Liver (tissue), 8 donors: ENCODE measurements at regions not wholly inside any gene's neighbourhood (a gene's known extent, or its start where the extent isn't known, plus 50 kb on each side); places are given as distances from the start of the nearest gene placed in this dataset.

Experiments used
- DNase-seq: peaks from one replicate; pipeline ENCODE4 v3.0.0-alpha.2; 2017; ENCODE audit warnings: low spot score
- H3K27ac ChIP-seq, 2 donors: one replicate each; pipeline ENCODE4 v1.7.0; 2013; ENCODE audit warnings: inconsistent platforms in 2 of 2, low read length in 2 of 2, control low read depth in 1 of 2, low read depth in 1 of 2, mild to moderate bottlenecking in 1 of 2
- H3K27me3 ChIP-seq, 4 donors: one replicate each; pipeline versions ENCODE4 v1.6.1 to v1.7.0; 2013; ENCODE audit warnings: low read length in 3 of 4, inconsistent platforms in 1 of 4, mild to moderate bottlenecking in 1 of 4, moderate library complexity in 1 of 4; ENCODE audit not compliant: control insufficient read depth in 4 of 4, insufficient read depth in 4 of 4
- H3K36me3 ChIP-seq, 4 donors: one replicate each; pipeline versions ENCODE4 v1.6.1 to v1.7.0; 2013; ENCODE audit warnings: low read length in 3 of 4, mild to moderate bottlenecking in 3 of 4, low read depth in 1 of 4, moderate library complexity in 1 of 4; ENCODE audit not compliant: control insufficient read depth in 4 of 4, insufficient read depth in 3 of 4
- H3K4me1 ChIP-seq, 4 donors: one replicate each; pipeline versions ENCODE4 v1.6.1 to v1.7.0; 2013; ENCODE audit warnings: low read length in 3 of 4, mild to moderate bottlenecking in 3 of 4, moderate library complexity in 1 of 4; ENCODE audit not compliant: control insufficient read depth in 4 of 4, insufficient read depth in 4 of 4
- H3K4me3 ChIP-seq, 3 donors: one replicate each; pipeline versions ENCODE4 v1.6.1 to v1.7.0; 2013; ENCODE audit warnings: low read length in 3 of 3, control low read depth in 1 of 3, low read depth in 1 of 3, mild to moderate bottlenecking in 1 of 3
- H3K9ac ChIP-seq, 2 donors: one replicate each; pipeline ENCODE4 v1.7.0; 2013; ENCODE audit warnings: low read length in 2 of 2, mild to moderate bottlenecking in 2 of 2, moderate library complexity in 2 of 2, control low read depth in 1 of 2, low read depth in 1 of 2
- H3K9me3 ChIP-seq, 4 donors: one replicate each; pipeline versions ENCODE4 v1.6.1 to v1.7.0; 2013; ENCODE audit warnings: low read length in 3 of 4; ENCODE audit not compliant: control insufficient read depth in 4 of 4
- ATF3 ChIP-seq: IDR thresholded peaks from 2 replicates; pipeline ENCODE4 v1.6.1; 2016; ENCODE audit warnings: antibody characterized with exemption
- CTCF ChIP-seq: fragments of 150-350 bp; IDR thresholded peaks from 2 replicates; pipeline ENCODE4 v1.5.1; 2017; ENCODE audit warnings: improper control_type of control experiment, low read depth, low read length; ENCODE audit not compliant: missing input control
- EGR1 ChIP-seq, 2 donors: IDR thresholded peaks; 2 replicates each; pipeline ENCODE4 v1.6.1; 2016 to 2018; ENCODE audit warnings: antibody characterized with exemption in 2 of 2, low read depth in 2 of 2
- FOXA1 ChIP-seq: IDR thresholded peaks from 2 replicates; pipeline ENCODE4 v1.6.1; 2016; ENCODE audit warnings: antibody characterized with exemption
- FOXA2 ChIP-seq: IDR thresholded peaks from 2 replicates; pipeline ENCODE4 v1.6.1; 2016; ENCODE audit warnings: antibody characterized with exemption
- GABPA ChIP-seq, 2 donors: IDR thresholded peaks in 1 of 2; conservative IDR thresholded peaks in 1 of 2; 2 replicates each; pipeline ENCODE4 v1.6.1; 2016; ENCODE audit warnings: antibody characterized with exemption in 2 of 2, mild to moderate bottlenecking in 1 of 2, moderate library complexity in 1 of 2
- HNF4A ChIP-seq, 2 donors: conservative IDR thresholded peaks; 2 replicates each; pipeline ENCODE4 v1.6.1; 2016; ENCODE audit warnings: antibody characterized with exemption in 2 of 2, mild to moderate bottlenecking in 2 of 2
- HNF4G ChIP-seq: IDR thresholded peaks from 2 replicates; pipeline ENCODE4 v1.6.1; 2016; ENCODE audit warnings: antibody characterized with exemption
- JUND ChIP-seq, 2 donors: IDR thresholded peaks; 2 replicates each; pipeline ENCODE4 v1.6.1; 2016; ENCODE audit warnings: antibody characterized with exemption in 2 of 2
- MAX ChIP-seq: IDR thresholded peaks from 2 replicates; pipeline ENCODE4 v1.6.1; 2016; ENCODE audit warnings: antibody characterized with exemption
- NR2F2 ChIP-seq: IDR thresholded peaks from 2 replicates; pipeline ENCODE4 v1.6.1; 2016; ENCODE audit warnings: antibody characterized with exemption
- RAD21 ChIP-seq, 2 donors: IDR thresholded peaks; 2 replicates each; pipeline ENCODE4 v1.6.1; 2016; ENCODE audit warnings: antibody characterized with exemption in 2 of 2, mild to moderate bottlenecking in 2 of 2
- REST ChIP-seq: IDR thresholded peaks from 2 replicates; pipeline ENCODE4 v1.6.1; 2016; ENCODE audit warnings: antibody characterized with exemption, mild to moderate bottlenecking
- RXRA ChIP-seq, 2 donors: IDR thresholded peaks; 2 replicates each; pipeline ENCODE4 v1.6.1; 2017 to 2018; ENCODE audit warnings: antibody characterized with exemption in 2 of 2, mild to moderate bottlenecking in 1 of 2
- SP1 ChIP-seq: IDR thresholded peaks from 2 replicates; pipeline ENCODE4 v1.6.1; 2018; ENCODE audit warnings: antibody characterized with exemption, mild to moderate bottlenecking
- TAF1 ChIP-seq: conservative IDR thresholded peaks from 2 replicates; pipeline ENCODE4 v1.6.1; 2016; ENCODE audit warnings: antibody characterized with exemption, mild to moderate bottlenecking
- YY1 ChIP-seq: IDR thresholded peaks from 2 replicates; pipeline ENCODE4 v1.6.1; 2016; ENCODE audit warnings: antibody characterized with exemption, mild to moderate bottlenecking
- ZBTB33 ChIP-seq: IDR thresholded peaks from 2 replicates; pipeline ENCODE4 v1.6.1; 2016; ENCODE audit warnings: antibody characterized with exemption
- WGBS: extraction: QIAGEN DNeasy Blood & Tissue Kit; methylation state at CpG from one replicate; pipeline ENCODE4 v1.1.7; 2013; 5-methylcytosine and 5-hydroxymethylcytosine counted together
- donor health status: healthy.
- donor health status: healthy.
- donor health status: healthy.
- donor health status: healthy.
- donor health status: healthy.

- H3K4me1 ChIP-seq: no peaks in the 10 kb centered on the region
- H3K9me3 ChIP-seq: no peaks in the 10 kb centered on the region
- peaks cover 0 to 4% (median 0%) of the 10 kb centered on the region in 4 donors for H3K27me3 ChIP-seq
- no peak for TF ChIP-seq FOXA1
- TF ChIP-seq JUND (IDR thresholded peaks at IDR 0.05): no peak
- no peak for TF ChIP-seq HNF4A (conservative IDR thresholded peaks at IDR 0.05)
- TF ChIP-seq ATF3: no peak
- no peak for TF ChIP-seq GABPA (IDR thresholded peaks at IDR 0.05 in 1 of 2, conservative IDR thresholded peaks at IDR 0.05 in 1 of 2)
- TF ChIP-seq CTCF: no peak
- TF ChIP-seq YY1: no peak
- TF ChIP-seq FOXA2: no peak
- TF ChIP-seq REST: no peak
- TF ChIP-seq RAD21 (IDR thresholded peaks at IDR 0.05): no peak
- TF ChIP-seq TAF1: no peak
- no peak for TF ChIP-seq MAX
- TF ChIP-seq RXRA (IDR thresholded peaks at IDR 0.05): no peak
- no peak for TF ChIP-seq NR2F2
- TF ChIP-seq SP1: no peak
- no peak for TF ChIP-seq EGR1 (IDR thresholded peaks at IDR 0.05; ENCODE audit: low read depth in 2 of 2)
- no peak for TF ChIP-seq ZBTB33
- TF ChIP-seq HNF4G: no peak
- no peak for DNase-seq
- WGBS: 83% methylated on average over 3 of the region's 3 CpGs
- no peak overlapping the region for H3K27ac ChIP-seq
- H3K4me3 ChIP-seq: no peak overlapping the region
- no peaks in the 10 kb centered on the region for H3K36me3 ChIP-seq
- no peak overlapping the region for H3K9ac ChIP-seq
Measured at GRCh38 chr4:66853845-66854244, 691.5 kb downstream of the CENPC start.

GRCh38 chr4:66852843-66853242, 692.5 kb downstream of the CENPC start:
- Histone ChIP-seq H3K4me3 (no peak overlapping the region), H3K27me3 (peaks cover 0 to 4% (median 0%) of the 10 kb centered on the region in 4 donors), H3K27ac (no peak overlapping the region), H3K9ac (no peak overlapping the region), H3K36me3 (no peaks in the 10 kb centered on the region), H3K4me1 (no peaks in the 10 kb centered on the region), H3K9me3 (no peaks in the 10 kb centered on the region)
- DNase-seq: no peak
- TF ChIP-seq GABPA (IDR thresholded peaks at IDR 0.05 in 1 of 2, conservative IDR thresholded peaks at IDR 0.05 in 1 of 2): no peak
- TF ChIP-seq SP1: no peak
- TF ChIP-seq YY1: no peak
- 50% methylated on average over 2 of the region's 2 CpGs for WGBS
